ENCODE measurements at regions not wholly inside any gene's neighbourhood (a gene's known extent, or its start where the extent isn't known, plus 50 kb on each side); places are given as distances from the start of the nearest gene placed in this dataset.

DNA sequence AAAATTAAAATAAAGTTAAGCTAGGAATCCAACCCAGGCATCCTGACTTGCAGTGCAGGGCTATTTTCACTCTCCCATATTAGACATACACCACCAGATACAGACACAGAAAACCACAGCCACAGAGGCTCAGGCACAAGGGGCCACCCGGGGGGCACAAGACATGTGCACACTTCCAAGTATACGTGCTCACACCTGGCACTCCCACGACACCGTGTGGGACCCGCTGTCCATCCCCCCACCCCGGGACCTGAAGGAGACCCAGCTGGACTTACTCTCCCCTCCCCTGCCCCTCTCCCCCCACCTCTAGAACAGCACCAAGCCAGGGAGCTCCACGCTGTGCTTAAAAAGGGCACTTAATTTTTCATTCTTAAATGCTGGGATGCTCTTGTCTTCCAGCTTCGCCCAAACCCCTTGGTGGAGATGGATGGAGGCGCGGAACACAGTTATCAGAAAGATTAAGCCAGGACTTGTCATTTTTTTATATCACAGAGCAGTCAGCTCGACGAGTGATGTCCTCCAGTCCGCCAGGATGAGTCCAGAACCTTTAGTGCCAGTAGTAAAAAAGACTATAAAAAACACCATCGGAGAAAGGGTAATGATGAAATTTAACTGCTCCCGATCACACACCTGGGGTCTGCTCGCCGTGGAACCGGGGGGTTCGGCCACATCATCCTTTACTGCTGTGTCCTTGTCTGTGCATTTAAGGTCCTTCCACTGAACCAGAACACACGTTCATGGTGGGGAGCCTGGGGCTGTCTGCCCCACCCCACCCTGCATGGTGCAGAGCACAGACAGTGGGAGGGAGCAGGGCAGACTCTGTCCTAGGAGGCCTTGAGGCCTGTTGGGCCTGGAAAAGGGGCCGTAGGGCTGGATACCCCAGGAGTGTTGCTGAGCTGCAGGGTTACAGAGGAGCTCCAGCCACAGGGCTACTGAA lies 73.3 kb upstream of the LHX1 start:
- TF ChIP-seq, protein P1, sequence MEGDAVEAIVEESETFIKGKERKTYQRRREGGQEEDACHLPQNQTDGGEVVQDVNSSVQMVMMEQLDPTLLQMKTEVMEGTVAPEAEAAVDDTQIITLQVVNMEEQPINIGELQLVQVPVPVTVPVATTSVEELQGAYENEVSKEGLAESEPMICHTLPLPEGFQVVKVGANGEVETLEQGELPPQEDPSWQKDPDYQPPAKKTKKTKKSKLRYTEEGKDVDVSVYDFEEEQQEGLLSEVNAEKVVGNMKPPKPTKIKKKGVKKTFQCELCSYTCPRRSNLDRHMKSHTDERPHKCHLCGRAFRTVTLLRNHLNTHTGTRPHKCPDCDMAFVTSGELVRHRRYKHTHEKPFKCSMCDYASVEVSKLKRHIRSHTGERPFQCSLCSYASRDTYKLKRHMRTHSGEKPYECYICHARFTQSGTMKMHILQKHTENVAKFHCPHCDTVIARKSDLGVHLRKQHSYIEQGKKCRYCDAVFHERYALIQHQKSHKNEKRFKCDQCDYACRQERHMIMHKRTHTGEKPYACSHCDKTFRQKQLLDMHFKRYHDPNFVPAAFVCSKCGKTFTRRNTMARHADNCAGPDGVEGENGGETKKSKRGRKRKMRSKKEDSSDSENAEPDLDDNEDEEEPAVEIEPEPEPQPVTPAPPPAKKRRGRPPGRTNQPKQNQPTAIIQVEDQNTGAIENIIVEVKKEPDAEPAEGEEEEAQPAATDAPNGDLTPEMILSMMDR (IDR thresholded peaks at IDR 0.05; ENCODE audit: low read depth, low read length), result no peak
- no peak overlapping the region for H3K4me3 ChIP-seq (ENCODE audit: low read depth, low read length)

DNA sequence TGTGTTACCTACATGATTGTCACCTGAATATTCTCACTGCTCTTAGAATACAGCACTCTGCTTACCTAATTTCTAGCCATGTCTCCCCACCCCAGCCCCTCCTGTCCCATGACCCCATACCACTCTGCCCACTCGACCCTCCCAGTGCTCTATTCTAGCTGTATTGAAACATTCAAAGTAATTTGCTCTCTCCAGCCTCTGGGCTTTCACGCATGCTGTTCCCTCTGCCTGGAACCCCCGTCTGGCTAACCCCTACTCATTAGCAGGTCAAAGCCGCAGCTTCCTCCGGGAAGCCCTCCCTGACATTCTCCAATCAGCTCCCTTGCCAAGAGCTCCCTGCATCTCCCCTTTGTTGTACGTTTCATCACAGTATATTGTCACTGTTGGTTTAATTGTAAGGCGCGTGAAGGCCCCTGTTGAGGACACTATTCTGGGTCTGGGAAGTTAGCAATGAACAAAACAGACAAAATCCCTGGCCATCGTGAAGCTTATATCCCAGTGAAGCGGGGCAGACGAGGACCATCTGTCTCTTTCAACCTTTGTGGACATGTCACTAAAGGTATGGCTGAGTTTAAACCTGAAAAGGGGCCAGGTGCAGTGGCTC lies 72.3 kb upstream of the LHX1 start:
- H3K4me3 ChIP-seq (ENCODE audit: low read depth, low read length), result no peak overlapping the region
- TF ChIP-seq, protein P1 (IDR thresholded peaks at IDR 0.05; ENCODE audit: low read depth, low read length), result no peak

DNA sequence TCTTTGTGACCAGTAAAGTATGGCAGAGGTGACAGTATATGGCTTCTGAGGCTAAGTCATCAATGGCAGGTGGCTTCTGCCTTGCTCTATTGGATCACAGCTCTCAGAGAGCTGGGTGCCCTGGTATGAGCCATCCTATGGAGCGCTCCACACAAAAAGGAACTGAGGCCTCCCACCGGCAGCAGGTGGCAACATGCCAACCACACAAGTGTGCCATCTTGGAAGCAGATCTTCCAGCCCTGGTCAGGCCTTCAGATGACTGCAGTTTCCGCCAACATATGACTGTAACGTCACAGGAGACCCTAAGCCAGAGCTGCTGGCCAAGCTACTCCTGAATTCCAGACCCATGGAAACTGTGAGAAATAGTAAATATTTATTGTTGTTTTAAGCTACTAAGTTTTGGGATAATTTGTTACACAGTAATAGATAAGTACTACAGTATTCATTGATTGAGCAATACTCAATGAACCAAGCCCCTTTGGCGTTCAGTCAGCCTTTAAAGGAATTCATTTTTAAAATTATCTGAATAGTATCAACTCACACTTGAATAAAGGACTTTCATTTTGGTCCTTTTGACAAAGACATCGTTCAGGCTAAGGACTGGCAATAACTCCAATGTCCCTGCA lies 69.4 kb upstream of the LHX1 start:
- H3K4me3 ChIP-seq (ENCODE audit: low read depth, low read length), result no peak overlapping the region
- TF ChIP-seq, protein P1 (IDR thresholded peaks at IDR 0.05; ENCODE audit: low read depth, low read length), result no peak

DNA sequence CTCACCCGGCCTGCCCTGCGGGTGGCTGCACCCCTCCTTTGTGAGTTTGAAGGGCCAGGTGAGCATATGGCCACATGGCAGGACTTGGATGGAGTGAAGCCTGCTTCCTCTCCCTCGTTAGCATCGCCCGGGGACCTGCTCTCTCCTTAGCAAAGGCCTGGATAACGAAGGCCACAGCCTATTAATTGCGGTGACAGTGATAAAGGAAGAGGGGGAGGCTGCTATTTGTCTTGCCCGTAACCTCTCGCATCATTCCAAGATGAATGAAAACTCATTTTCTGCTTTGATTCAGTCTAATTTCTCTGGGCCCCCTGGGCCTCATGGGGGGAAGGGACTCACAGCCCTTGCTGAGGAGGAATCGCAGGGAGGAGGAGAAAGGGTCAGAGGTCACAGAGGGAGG lies 68.5 kb upstream of the LHX1 start:
- TF ChIP-seq, protein P1 (IDR thresholded peaks at IDR 0.05; ENCODE audit: low read depth, low read length), result no peak
- H3K4me3 ChIP-seq (ENCODE audit: low read depth, low read length), result no peak overlapping the region

DNA sequence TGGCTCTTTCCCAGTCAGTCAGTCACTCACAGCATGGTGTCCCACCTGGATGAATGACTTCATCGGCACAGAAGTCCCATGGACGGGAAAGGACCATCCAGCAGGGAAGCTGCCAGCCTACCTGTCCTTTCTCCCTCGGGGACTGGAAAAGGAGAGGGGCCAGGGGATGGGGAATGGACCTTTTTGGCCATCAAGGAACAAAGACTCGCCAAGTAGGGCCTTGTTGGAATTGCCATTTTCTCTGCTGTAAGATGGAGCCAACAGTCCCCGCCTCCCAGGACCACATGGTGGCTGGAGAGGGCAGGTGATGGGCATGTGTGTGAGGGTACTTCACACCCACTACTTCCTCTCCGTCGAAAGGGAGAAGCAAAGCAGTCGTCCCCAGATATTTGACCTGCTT lies 67.8 kb upstream of the LHX1 start:
- TF ChIP-seq, protein P1 (IDR thresholded peaks at IDR 0.05; ENCODE audit: low read depth, low read length), result no peak

DNA sequence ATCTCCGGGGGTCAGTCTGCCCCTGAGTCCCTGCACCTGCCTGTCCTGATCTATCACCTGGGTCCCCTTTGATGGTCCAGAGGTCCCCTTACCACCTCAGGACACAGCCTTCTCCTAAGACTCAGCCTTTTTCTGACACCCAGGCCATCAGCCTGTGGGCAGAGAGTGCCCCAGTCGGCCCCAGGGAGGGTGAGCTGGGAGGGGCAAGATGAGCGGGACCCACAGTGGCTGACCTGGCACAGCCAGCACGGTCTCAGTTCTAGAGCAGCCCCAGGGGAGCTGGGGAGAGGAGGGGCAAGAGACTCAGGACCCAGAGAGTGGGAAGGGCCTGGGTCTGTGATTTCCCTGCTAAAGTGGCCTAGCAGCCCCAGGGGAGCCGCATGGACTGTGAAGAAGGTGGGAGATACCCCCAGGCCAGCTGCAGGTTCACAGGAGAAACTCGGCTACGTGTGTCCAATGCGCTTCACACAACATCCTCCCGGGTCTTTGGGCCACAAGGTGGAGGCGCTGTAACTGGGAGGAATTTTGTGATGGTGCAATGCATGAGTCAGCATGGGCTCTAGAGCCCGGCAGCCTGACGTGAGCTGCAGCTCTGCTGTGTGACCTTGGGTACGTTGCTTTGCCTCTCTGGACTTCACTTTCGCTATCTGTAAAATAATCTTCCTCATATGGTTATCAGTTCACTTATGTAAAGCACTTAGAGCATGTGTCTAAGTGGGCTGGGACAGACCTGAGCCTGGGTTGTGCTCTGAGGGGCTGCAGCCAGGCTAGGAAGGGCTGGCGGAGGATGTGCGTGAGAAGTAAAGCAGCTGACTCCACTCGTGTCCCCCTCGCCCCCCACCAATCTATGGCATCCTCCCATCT lies 67.2 kb upstream of the LHX1 start:
- TF ChIP-seq, protein P1 (IDR thresholded peaks at IDR 0.05; ENCODE audit: low read depth, low read length), result no peak
- H3K4me3 ChIP-seq (ENCODE audit: low read depth, low read length), result no peak overlapping the region

More for the DNA sequence above, 67.8 kb upstream of the LHX1 start:
- H3K4me3 ChIP-seq (ENCODE audit: low read depth, low read length), result no peak overlapping the region
